ENCODE measurements at regions not wholly inside any gene's neighbourhood (a gene's known extent, or its start where the extent isn't known, plus 50 kb on each side); places are given as distances from the start of the nearest gene placed in this dataset.

DNA sequence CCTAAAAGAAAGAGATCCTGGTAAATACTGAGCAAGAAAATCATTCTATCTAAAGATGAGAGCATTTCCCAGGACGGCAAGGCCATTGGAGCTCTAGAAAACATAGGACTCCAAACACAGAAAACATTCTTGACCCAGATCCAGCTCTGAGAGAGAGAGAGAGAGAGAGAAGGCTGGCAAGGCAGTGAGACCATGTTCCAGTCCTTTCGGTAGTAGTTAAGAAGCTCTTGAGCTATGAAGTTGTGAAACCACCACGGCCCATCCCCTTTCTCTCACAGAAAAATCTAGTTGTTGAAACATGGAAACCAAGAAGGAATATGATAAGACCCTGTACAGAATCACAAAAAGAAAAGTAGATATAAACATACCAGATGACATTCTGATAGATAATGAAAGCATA, 212.4 kb upstream of the NPSR1 start:
- TF ChIP-seq POU2F2 (IDR thresholded peaks at IDR 0.05; ENCODE audit: low read depth, low read length) (no peak), POLR2A (IDR thresholded peaks at IDR 0.05; ENCODE audit: low read depth, low read length) (no peak), POLR2AphosphoS5 (IDR thresholded peaks at IDR 0.05; ENCODE audit: low read depth, low read length) (no peak), TAF1 (IDR thresholded peaks at IDR 0.05; ENCODE audit: low read depth, low read length) (no peak), PAX5 (IDR thresholded peaks at IDR 0.05; ENCODE audit: insufficient read depth, low read length, severe bottlenecking) (no peak), SPI1 (IDR thresholded peaks at IDR 0.05; ENCODE audit: low read depth, low read length) (no peak)
